Right forelimb (tissue), 1 donor: ENCODE measurements at regions not wholly inside any gene's neighbourhood (a gene's known extent, or its start where the extent isn't known, plus 50 kb on each side); places are given as distances from the start of the nearest gene placed in this dataset.
"Not testable (repeated sequence)": the region's sequence is repeated elsewhere in the genome, so short reads cannot be mapped to it uniquely, and the experiment has no call there.

Experiments used
- DNase-seq: peaks from one replicate; pipeline ENCODE4 v3.0.0-alpha.2; 2018

DNA sequence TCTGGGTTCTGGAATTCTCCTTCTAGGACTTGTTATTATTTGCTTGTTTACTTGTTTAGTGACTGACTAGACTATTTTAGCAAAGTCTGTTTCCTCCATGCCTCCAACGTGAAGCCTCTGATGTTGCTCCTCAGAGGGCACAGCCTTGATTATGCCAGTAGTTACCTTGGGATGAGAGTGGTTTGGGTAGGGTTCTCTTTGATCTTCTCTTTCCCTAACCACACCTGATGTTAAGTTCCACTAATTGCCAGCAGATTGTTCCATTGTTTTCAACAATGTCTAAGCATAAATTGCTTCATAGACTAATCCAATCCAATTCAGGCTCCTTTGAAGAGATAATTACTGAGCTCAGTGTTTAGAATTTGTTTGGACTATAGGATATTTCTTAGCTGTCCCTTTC is 352.7 kb upstream of the DIPK2B start:
- no peak for DNase-seq

DNA sequence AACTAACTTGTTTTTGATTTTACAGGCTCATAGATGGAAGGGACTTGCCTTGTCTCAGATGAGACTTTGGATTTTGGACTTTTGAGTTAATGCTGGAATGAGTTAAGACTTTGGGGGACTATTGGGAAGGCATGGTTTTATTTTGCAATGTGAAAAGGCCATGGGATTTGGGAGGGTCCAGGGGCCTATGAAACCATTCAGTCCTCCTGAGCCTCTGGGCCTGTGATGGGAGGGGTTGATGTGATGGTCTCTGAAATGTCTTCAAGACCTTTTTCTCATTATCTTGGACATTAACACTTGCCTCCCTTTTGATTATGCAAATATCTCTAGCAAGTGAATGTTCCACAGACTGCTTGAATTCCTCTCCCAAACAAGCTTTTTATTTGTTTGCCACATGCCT is 346.0 kb upstream of the DIPK2B start:
- DNase-seq: not testable (repeated sequence)

DNA sequence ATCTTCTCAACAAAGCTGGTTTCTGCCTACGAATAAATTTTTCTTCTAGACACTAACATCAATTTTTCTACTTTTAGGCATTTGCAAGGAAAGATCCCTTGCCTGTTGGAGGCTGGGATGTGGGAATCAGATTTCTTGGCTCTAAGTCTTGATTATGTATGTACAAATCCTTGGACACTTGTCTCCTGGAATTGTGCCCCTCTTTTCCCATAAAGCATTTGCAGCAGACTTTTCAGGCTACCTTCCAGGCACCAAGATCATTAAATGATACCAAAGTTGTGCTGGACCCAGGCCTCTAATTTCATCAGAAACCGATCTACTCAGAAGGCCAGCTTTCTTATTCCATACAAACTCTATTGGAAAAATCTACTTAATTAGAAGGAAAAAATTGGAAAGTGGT is 339.5 kb upstream of the DIPK2B start:
- no peak for DNase-seq

DNA sequence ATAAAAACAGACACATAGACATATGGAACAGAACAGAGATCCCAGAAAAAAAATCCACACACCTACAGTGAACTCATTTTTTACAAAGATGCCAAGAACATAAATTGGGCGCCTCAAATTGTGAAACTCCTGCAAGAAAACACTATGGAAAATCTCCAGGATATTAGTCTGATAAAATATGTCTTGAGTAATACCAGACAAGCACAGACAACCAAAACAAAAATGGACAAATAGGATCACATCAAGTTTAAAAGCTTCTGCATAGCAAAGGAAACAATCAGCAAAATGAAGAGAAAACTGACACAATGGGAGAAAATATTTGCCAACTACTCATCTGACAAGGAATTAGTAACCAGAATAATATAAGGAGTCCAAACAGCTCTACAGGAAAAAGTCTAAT is 337.3 kb upstream of the DIPK2B start:
- DNase-seq: no peak

DNA sequence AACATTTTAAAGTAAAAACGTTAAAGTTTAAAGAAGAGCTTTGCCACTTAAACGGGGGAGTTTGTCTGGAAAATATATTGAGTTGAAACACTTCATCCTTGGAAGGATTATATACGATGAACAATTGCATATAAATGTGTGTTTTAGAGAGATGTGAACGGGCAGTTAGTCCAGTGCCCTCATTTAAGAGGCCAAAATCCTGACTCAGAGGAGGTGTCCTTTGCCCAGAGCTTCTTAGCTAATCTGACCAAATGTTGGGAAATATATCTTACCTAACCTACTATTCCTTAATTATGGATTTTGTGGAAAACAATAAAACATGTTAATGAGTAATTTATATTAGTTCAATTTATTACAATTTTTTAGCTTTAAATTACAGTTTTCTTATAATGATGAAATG is 327.2 kb upstream of the DIPK2B start:
- DNase-seq: no peak

DNA sequence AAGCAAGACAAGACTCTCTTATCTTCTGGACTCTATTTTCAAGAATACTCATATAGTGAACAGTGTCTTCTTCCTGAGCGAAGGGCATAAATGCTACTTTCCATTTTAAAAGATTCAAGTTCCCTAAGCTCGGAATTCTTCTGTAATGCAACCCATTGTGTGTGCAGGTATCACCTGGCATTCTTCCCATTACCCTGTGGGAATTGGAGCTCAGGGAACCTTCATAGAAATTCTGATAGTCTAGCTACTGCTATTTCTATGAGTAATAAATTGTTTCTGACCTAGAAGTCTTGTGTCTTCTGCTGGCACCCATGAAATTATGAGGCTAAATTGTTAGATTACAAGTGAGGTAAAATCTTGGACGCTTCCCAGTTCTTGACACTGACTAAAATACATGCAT is 324.1 kb upstream of the DIPK2B start:
- no peak for DNase-seq

DNA sequence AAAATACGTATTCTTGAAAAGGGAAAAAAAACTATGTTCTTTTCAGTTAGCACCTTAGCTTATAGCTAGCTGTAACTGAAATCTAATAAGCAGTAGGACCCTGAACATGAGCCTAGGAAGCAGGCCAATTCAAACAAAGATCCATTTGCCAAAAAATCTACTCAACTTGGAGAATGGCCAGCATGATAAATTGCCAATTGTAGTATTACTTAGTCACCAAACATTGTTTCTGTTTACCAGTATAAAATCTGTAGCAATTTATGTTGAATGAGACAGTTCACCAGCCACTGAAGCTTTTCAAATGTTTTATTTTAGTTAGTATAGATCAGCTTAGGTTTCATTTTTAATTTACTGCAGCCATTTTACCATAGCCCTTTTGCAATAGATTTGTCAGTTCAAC is 323.6 kb upstream of the DIPK2B start:
- no peak for DNase-seq

DNA sequence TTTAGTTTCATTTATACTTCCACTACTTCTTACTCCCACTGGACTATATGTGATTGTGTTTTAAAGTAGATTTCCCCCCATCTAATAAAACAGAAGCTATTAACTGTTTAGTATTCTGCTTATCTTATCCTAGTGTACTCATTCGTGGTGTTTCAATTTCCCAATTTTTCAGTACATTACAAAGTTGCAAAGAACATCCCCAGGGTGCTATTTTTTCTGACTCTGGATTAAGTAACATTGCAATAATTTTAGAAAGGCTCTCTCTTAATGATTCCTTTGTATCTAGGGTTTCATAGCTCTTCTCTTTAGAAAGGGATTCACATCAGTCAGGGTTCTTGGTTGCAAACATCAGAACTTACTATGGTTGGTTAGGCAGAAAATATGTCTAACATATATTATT is 317.9 kb upstream of the DIPK2B start:
- DNase-seq: no peak

DNA sequence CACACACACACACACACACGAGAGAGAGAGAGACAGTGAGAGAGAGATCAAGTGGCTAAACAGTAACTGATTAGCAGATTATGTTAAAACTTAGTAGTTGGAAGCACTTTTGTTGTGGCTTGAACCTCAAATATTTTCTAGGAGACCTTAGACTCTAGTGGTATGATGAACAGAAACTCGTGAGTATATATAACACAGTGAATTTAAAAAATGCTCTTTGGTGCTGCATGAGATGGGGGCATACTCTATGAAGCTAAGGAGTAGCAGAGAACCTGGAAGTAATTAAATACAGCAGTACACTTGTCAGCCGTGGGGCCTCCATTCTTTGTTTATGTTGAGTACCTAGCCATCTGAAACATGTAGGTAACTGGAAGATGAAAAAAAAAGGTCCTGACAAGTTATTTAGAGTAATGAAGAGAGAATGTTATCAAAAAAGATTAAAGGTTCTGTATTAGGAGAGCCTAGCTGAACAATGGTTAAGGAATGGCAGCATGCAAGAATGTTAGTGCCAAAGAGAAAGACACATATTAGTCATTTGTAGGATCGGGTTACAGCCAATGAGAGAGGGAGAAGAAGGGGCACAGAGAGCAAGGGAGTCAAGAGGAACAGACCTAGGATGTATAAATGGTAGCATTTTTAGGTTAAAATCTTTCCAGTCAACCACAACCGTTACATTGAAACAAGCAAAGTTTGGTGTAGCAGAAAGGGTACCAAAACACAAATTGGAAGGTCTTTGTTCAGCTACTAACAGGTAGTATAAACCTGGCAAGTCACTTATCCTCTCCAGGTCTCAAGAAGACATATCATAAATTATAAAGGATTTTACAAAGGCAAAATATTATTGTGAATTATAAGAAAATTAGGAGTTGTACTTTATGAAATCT is 316.7 kb upstream of the DIPK2B start:
- no peak for DNase-seq

DNA sequence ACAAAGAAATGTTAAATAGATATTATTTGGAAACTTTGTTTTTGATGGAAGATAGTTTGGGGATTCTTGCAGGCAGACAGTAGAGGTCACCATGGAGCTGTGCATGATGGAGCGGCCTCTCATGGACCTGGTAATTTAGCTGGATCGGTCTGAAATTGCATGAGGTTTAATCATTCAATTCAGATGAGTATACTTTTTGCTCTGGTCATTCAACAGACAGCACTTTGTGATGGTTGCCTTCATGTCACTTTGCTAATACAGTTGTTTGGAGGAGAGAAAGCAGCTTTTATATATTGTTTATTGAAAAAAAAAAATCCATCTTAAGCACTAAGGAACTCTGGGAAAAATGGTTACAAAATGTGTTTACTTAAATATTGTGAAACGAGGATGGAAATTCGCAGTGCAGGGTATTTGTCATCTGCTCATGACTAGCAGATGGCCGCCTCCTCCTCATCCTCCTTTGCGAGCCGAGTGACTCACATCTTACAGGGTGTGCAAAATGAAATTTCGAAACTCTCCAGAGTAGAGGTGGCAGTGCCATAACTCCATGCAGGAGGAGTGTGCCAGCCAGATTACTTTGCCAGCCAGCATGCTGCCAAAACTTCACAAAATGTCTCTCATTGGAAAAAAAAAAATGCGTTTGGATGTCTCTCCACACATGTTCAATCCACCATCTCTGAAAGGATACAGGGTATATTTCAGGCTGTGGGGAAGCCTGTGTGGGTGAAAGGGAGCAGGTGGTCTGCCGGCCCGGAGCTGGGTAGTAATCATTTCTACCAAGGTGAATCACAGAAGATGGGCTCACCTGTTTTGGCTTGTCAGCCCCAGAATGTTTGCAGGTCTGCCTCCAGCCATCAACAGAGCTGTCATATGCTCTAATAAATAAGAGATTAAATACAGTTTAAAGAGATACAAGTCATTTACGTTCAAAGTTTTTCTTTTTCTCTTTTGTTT is 314.9 kb upstream of the DIPK2B start:
- peak; percentile 47 for DNase-seq

DNA sequence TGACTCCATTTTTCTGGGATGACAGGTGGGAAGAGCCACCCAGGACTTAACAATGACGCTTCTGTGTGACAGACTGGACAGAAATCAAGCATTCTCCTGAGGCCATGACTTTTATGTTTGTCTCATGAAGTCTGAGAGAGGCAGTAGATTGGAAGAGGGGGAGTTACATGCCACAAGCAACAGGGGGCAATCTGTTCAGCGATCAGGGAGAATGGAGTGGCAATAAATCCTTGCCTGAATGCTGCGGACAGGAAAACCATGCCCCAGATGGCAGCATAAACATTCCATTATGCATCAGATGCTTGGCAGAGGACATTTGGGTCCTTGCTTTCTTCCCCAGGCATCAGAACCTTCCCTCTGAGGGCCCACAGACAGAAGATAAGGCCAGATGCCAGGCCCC is 312.4 kb upstream of the DIPK2B start:
- DNase-seq: no peak

DNA sequence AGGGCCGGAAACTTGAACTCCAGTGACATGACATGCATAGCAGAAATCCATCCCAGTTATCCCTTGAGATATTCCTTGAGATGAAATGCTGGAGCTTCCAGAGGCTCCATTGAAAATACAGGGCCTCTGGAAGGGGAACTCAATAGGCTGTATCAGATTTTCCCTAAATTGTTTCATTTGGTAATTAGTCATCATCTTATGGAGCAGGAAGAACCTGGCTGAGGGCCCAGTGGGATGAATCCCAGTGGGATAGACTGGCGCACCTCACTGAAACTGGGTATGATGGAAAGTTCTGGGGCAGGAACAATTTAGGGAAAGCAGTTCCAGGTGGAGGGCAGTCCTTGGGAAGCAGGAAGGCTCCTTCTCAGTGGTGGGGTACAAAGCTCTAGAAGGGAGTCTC is 307.8 kb upstream of the DIPK2B start:
- no peak for DNase-seq

DNA sequence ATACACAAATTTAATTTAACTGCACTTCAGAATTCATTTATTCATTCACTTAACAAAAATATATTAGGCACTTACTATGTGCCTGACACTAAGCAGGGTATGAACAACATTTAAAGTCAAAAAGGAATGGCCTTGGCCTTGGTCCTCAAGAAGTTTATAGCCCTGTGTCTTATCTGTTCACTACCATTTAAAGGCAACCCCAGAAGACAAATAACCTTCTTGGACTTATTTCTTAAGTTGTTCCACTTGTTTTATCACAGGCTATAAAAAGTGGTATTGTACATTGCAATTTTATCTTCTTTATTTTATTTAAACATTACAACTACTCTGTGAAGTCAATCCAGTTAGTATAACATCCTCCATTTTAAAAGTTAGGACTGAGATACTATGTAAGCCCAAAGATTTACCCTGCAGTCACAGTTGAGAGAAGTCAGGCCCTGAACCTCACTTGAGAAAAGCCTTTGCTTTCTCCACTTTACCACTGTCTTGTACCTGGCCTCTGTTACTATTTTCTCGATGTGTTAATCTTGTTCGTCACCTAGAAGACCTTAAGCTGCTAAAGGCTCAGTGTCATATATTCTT is 305.6 kb upstream of the DIPK2B start:
- DNase-seq: no peak

DNA sequence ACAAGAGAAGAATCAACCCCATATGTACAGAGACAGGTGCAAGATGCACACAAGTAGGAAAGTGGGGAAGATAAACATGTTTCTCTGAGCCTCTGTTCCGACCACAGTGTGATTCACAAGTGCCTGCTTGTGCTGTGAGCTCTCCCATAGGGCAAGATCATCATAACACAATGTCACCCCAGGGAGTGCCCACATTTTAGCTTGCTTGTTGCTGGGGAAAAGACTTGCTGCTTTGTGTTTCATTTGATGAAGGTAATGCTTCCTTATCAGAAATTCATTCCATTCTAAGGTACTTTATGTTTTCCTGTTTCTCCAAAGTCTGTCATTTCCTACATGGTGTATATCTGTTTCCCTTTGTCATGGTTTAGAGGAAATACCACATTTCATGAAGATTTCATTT is 304.5 kb upstream of the DIPK2B start:
- DNase-seq: no peak

DNA sequence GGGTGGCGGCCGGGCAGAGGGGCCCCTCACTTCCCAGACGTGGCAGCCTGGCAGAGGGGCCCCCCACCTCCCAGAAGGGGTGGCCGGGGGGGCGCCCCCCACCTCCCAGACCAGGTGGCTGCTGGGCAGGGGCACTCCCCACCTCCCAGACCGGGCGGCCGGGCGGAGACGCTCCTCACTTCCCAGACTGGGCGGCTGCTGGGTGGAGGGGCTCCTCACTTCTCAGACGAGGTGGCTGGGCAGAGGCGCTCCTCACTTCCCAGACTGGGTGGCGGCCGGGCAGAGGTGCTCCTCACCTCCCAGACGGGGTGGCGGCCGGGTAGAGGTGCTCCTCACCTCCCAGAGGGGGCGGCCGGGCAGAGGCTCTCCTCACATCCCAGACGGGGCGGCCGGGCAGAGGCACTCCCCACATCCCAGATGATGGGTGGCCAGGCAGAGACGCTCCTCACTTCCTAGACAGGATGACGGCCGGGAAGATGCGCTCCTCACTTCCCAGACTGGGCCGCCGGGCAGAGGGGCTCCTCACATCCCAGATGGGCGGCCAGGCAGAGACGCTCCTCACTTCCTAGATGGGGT is 303.2 kb upstream of the DIPK2B start:
- not testable (repeated sequence) for DNase-seq

DNA sequence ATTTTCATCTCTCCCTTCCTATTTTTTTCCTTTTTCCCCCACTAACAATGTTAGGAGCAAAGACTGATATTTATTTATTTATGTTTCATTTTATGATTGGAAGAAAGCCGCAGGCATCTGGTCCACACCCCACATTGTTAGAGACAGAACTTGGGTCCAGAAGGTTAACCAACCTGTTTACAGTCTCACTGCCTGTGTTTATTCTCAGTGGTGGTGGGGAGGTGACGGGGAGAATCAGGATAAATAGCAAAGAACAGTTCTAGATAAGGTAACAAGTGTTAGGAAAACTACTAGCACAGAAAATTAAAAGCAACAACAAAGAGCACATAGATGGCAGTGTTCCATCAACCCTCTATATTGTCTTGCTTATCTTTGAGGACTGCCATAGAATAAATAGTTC is 301.7 kb upstream of the DIPK2B start:
- no peak for DNase-seq

DNA sequence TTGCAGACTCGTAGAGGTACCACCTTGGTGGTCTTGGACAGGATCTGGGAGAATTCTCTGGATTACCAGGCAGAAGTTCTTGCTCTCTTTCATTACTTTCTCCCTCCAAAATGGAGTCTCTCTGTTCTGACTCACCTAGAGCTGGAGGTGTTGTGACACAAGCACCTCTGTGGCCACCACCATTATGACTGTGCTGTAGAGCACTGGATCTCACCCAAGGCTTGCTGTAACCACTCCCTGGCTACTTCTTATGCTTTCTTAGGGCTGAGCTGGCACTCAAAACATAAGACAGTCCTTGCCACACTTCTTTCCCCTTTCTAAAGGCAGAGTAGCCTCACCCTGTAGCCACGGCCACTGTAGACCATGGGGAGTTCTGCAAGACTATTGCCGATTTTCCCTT is 296.6 kb upstream of the DIPK2B start:
- no peak for DNase-seq

DNA sequence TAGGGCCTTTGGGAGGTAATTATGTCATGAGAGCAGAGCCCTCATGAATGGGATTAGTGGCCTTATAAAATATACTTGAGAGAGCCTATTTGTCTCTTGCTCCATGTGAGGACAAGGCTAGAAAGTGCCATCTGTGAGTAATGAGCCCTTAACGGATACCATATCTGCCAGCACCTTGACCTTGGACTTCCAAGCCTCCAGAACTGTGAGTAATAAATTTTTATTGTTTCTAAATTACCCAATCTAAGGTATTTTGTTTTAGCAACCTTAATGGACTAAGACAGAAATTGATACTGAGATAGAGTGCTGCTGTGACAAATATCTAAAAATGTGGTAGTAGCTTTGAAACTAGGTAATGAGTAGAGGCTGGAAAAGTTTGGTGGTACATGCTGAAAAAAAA is 285.0 kb upstream of the DIPK2B start:
- no peak for DNase-seq

DNA sequence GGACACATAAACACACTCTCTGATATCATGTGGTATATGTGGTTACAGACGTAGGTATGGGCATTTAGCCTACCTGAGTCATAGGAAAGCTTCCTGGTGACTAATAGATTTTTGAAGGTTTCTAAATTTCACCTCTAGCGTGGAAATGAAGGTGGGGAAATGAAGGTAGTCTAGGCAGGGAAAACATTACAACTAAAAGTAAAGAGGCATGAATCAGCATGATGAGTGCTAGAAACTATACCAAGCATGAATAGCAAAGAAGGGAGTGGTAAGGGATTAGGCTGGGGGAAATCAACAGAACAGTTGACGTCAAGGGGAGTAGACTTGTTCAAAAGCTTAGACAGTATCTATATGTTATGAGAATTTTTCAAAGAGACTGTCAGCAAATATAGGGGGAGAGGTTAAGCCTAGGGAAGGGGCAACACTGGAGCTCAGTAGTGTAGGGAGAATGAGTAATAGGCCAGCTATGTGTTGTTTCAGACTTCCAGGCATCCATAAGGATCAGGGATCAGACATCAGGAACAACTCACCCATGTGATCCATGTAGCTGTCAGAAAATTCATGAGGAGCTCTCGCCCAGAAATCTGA is 279.3 kb upstream of the DIPK2B start:
- DNase-seq: no peak

DNA sequence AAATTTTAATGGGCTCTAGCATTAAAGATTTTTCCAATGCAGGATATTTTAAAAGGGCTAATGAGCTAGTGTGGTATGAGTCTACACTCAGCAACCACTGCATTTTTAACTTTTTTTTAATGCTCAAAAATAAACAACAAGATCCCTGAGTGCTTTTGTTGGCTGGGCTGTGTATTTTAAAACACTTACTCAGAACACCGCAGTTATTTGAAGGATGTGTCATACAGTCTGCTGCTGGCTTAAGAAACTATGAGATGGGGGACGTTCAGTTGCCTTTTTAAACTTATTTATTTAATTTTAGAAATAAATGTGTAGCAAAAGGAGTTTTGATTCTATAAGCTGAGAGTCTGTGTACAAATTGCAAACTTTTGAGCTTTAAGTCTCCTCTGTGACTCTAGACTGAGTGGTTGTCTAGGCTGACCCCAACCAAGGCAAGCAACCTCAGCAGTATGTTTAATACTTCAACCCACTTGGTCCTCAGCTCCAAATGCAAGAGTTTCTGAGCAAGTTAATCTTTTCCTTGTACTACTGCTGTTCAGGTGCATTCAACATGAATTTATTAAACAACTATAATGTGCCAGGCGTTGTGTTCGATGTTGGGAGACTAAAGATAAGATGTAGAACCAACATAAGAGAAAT is 278.6 kb upstream of the DIPK2B start:
- no peak for DNase-seq

DNA sequence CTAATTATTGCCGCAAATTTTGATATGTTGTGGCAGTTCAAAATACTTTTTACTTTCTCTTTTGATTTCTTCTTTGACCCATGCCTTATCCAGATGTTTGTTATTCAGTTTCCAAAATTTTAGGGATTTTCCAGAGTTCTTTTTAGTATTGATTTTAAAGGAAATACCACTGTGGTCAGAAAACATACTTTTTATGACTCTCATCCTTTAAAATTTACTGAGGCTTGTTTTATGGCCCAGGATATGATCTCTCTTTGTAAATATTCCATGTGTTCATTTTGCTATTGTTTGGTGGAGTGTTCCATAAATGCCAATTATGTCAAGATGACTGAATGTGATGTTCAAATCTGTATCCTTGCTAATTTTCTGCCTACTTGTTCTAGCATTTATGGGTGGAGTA is 272.3 kb upstream of the DIPK2B start:
- no peak for DNase-seq

DNA sequence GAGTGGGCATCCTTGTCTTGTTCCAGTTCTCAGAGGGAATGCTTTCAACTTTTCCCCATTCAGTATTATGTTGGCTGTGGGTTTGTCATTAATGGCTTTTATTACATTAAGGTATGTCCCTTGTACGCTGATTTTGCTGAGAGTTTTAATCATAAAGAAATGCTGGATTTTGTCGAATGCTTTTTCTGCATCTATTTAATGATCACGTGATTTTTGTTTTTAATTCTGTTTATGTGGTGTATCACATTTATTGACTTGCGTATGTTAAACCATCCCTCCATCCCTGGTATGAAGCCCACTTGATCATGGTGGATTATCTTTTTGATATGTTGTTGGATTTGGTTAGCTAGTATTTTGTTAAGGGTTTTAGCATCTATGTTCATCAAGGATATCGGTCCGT is 266.9 kb upstream of the DIPK2B start:
- not testable (repeated sequence) for DNase-seq
